LNCaP clone FGC (cell line): ENCODE measurements at regions not wholly inside any gene's neighbourhood (a gene's known extent, or its start where the extent isn't known, plus 50 kb on each side); places are given as distances from the start of the nearest gene placed in this dataset.

Source experiments
- DNase-seq: peaks from one replicate; pipeline ENCODE4 v3.0.0-alpha.2; 2011; ENCODE audit warnings: low read depth
- H3K4me3 ChIP-seq: 2 replicates; pipeline ENCODE4 v1.5.1; 2011; ENCODE audit warnings: mild to moderate bottlenecking, low read depth, low read length, control low read depth
- CTCF ChIP-seq: IDR thresholded peaks from 2 replicates; pipeline ENCODE4 v1.5.1; 2012; ENCODE audit warnings: mild to moderate bottlenecking; ENCODE audit not compliant: control insufficient read depth, insufficient read depth; ENCODE audit errors: extremely low read depth

- DNase-seq, result no peak
- H3K4me3 ChIP-seq, result no peak overlapping the region
- 0 out of 2 replicates have a peak, but pooled peaks have one; percentile 20 for TF ChIP-seq CTCF
Observed at GRCh38 chr3:174755833-174756829, 103.0 kb upstream of the NAALADL2 start.

GRCh38 chr3:174758943-174759342, 100.2 kb upstream of the NAALADL2 start:
- H3K4me3 ChIP-seq, result no peak overlapping the region
- no peak for DNase-seq
- no peak for TF ChIP-seq CTCF

GRCh38 chr3:174767406-174767805, 91.7 kb upstream of the NAALADL2 start:
- no peak for TF ChIP-seq CTCF
- H3K4me3 ChIP-seq, result no peak overlapping the region
- DNase-seq, result no peak

GRCh38 chr3:174767853-174768382, 91.2 kb upstream of the NAALADL2 start:
- DNase-seq, result no peak
- H3K4me3 ChIP-seq, result no peak overlapping the region
- TF ChIP-seq CTCF, result no peak

- H3K4me3 ChIP-seq, result no peak overlapping the region
- no peak for TF ChIP-seq CTCF
- no peak for DNase-seq
Observed at GRCh38 chr3:174769171-174769570, 90.0 kb upstream of the NAALADL2 start.

GRCh38 chr3:174775603-174776002, 83.5 kb upstream of the NAALADL2 start:
- DNase-seq, result no peak
- no peak for TF ChIP-seq CTCF
- no peak overlapping the region for H3K4me3 ChIP-seq
